IMR-90 (cell line): ENCODE measurements at regions not wholly inside any gene's neighbourhood (a gene's known extent, or its start where the extent isn't known, plus 50 kb on each side); places are given as distances from the start of the nearest gene placed in this dataset.

Experiments used
- ATAC-seq: fragments of 200-7000 bp; cut with Tn5 transposase; 2 replicates; pipeline ENCODE4 v1.9.1; 2020; ENCODE audit warnings: low read depth, mild to moderate bottlenecking, moderate library complexity
- BruUV-seq: library from RNA; stranded (reverse); fragments of 400-500 nt; replicated peaks from 2 replicates; lab custom pipeline; 2021; lab: Mats Ljungman, UMichigan
- CTCF ChIA-PET: fragments of 300-600 bp; formaldehyde crosslinking; extraction: SDS; loops from one replicate; lab custom pipeline; 2021; ENCODE audit warnings: antibody characterized with exemption; lab: Yijun Ruan, JAX
- POLR2A ChIA-PET: fragments of 300-600 bp; sonication (Branson Sonifier 250); formaldehyde crosslinking; loops from one replicate; lab custom pipeline; 2022; ENCODE audit warnings: antibody characterized with exemption; ENCODE audit not compliant: unreplicated experiment; lab: Charles Lee
- DNase-seq: peaks from one replicate; pipeline ENCODE4 v3.0.0; 2013
- H2AFZ ChIP-seq: replicated peaks from 2 replicates; pipeline ENCODE3; 2013; ENCODE audit warnings: low read length, mild to moderate bottlenecking; ENCODE audit not compliant: poor library complexity
- H2AK5ac ChIP-seq: 2 replicates; pipeline ENCODE4 v1.6.1; 2013; ENCODE audit warnings: low read depth, low read length, inconsistent platforms
- H2AK9ac ChIP-seq: replicated peaks from 2 replicates; pipeline ENCODE3; 2013; ENCODE audit warnings: mild to moderate bottlenecking, low read depth, low read length, moderate library complexity; ENCODE audit not compliant: poor library complexity
- H2BK120ac ChIP-seq: 2 replicates; pipeline ENCODE4 v1.6.1; 2013; ENCODE audit warnings: low read depth, low read length, inconsistent platforms
- H2BK15ac ChIP-seq: 3 replicates; pipeline ENCODE4 v1.6.1; 2013; ENCODE audit warnings: low read depth, low read length, inconsistent platforms
- H2BK20ac ChIP-seq: 2 replicates; pipeline ENCODE4 v1.6.1; 2013; ENCODE audit warnings: low read depth, mild to moderate bottlenecking, inconsistent platforms, low read length, moderate library complexity
- H2BK5ac ChIP-seq: 2 replicates; pipeline ENCODE4 v1.6.1; 2013; ENCODE audit warnings: mild to moderate bottlenecking, low read depth, low read length, inconsistent platforms; ENCODE audit not compliant: poor library complexity, severe bottlenecking
- H3K14ac ChIP-seq: replicated peaks from 2 replicates; pipeline ENCODE4 v1.6.1; 2013; ENCODE audit warnings: low read depth, low read length, inconsistent platforms
- H3K18ac ChIP-seq: 2 replicates; pipeline ENCODE4 v1.6.1; 2013; ENCODE audit warnings: low read depth, low read length, control low read depth
- H3K23ac ChIP-seq: 2 replicates; pipeline ENCODE4 v1.6.1; 2013; ENCODE audit warnings: low read depth, low read length, inconsistent platforms
- H3K27ac ChIP-seq: 2 replicates; pipeline ENCODE4 v1.5.1; 2013; ENCODE audit warnings: mild to moderate bottlenecking, control low read depth, low read length; ENCODE audit not compliant: insufficient read depth
- H3K27me3 ChIP-seq: 2 replicates; pipeline ENCODE4 v1.6.1; 2013; ENCODE audit warnings: low read length; ENCODE audit not compliant: control insufficient read depth, insufficient read depth
- H3K36me3 ChIP-seq: 2 replicates; pipeline ENCODE4 v1.6.1; 2013; ENCODE audit warnings: low read length, mixed read lengths; ENCODE audit not compliant: control insufficient read depth, insufficient read depth
- H3K4ac ChIP-seq: 2 replicates; pipeline ENCODE4 v1.6.1; 2013; ENCODE audit warnings: low read depth, low read length, inconsistent platforms
- H3K4me1 ChIP-seq: 2 replicates; pipeline ENCODE4 v1.6.1; 2013; ENCODE audit warnings: low read length, mixed read lengths; ENCODE audit not compliant: control insufficient read depth, insufficient read depth
- H3K4me2 ChIP-seq: 2 replicates; pipeline ENCODE4 v1.6.1; 2013; ENCODE audit warnings: low read depth, mild to moderate bottlenecking, control low read depth, low read length, moderate library complexity
- H3K4me3 ChIP-seq: 2 replicates; pipeline ENCODE4 v1.5.1; 2013; ENCODE audit warnings: low read depth, mild to moderate bottlenecking, control low read depth, low read length, moderate library complexity; ENCODE audit not compliant: insufficient read depth
- H3K56ac ChIP-seq: 2 replicates; pipeline ENCODE4 v1.6.1; 2013; ENCODE audit warnings: low read length, inconsistent platforms; ENCODE audit not compliant: insufficient read depth; ENCODE audit errors: extremely low read depth
- H3K79me1 ChIP-seq, 2 experiments: 2 replicates each; pipeline ENCODE4 v1.6.1; 2013; ENCODE audit warnings: low read length in 2 of 2, inconsistent platforms in 1 of 2, low read depth in 1 of 2
- H3K9ac ChIP-seq: 2 replicates; pipeline ENCODE4 v1.6.1; 2013; ENCODE audit warnings: low read depth, low read length, control low read depth
- H3K9me1 ChIP-seq: 2 replicates; pipeline ENCODE4 v1.6.1; 2013; ENCODE audit warnings: low read length, inconsistent platforms; ENCODE audit not compliant: insufficient read depth
- H3K9me3 ChIP-seq: 2 replicates; pipeline ENCODE4 v1.6.1; 2013; ENCODE audit warnings: low read length; ENCODE audit not compliant: control insufficient read depth, insufficient read depth
- H4K20me1 ChIP-seq: 2 replicates; pipeline ENCODE4 v1.6.1; 2013; ENCODE audit warnings: low read length, inconsistent platforms; ENCODE audit not compliant: insufficient read depth
- H4K5ac ChIP-seq: 2 replicates; pipeline ENCODE4 v1.6.1; 2013; ENCODE audit warnings: mild to moderate bottlenecking, low read depth, low read length, control low read depth
- H4K8ac ChIP-seq, 2 experiments: 2 replicates each; pipeline ENCODE4 v1.6.1; 2013; ENCODE audit warnings: low read depth in 2 of 2, low read length in 2 of 2, control low read depth in 1 of 2, inconsistent platforms in 1 of 2
- H4K91ac ChIP-seq: 2 replicates; pipeline ENCODE4 v1.6.1; 2013; ENCODE audit warnings: low read depth, low read length, inconsistent platforms; ENCODE audit not compliant: insufficient read depth
- BHLHE40 ChIP-seq: fragments of 150-350 bp; IDR thresholded peaks from 2 replicates; pipeline ENCODE4 v1.6.1; 2016; ENCODE audit warnings: mild to moderate bottlenecking, low read depth, low read length
- CEBPB ChIP-seq: IDR thresholded peaks from 2 replicates; pipeline ENCODE4 v1.6.1; 2012; ENCODE audit warnings: low read depth, low read length, improper control_type of control experiment
- CHD1 ChIP-seq: IDR thresholded peaks from 2 replicates; pipeline ENCODE4 v1.6.1; 2012; ENCODE audit warnings: low read depth, low read length, improper control_type of control experiment
- FOS ChIP-seq: fragments of 150-350 bp; IDR thresholded peaks from 2 replicates; pipeline ENCODE4 v1.6.1; 2016; ENCODE audit warnings: low read depth, low read length
- MAZ ChIP-seq: IDR thresholded peaks from 2 replicates; pipeline ENCODE4 v1.6.1; 2012; ENCODE audit warnings: low read depth, mild to moderate bottlenecking, low read length, improper control_type of control experiment, moderate library complexity, borderline replicate concordance
- MXI1 ChIP-seq: IDR thresholded peaks from 2 replicates; pipeline ENCODE4 v1.6.1; 2012; ENCODE audit warnings: low read depth, mild to moderate bottlenecking, low read length, moderate library complexity, borderline replicate concordance
- NFE2L2 ChIP-seq: fragments of 150-350 bp; IDR thresholded peaks from 2 replicates; pipeline ENCODE4 v1.6.1; 2016; ENCODE audit warnings: low read depth, mild to moderate bottlenecking, low read length
- POLR2A ChIP-seq: IDR thresholded peaks from 2 replicates; pipeline ENCODE4 v1.6.1; 2012; ENCODE audit warnings: mild to moderate bottlenecking, low read depth, low read length
- RAD21 ChIP-seq: IDR thresholded peaks from 2 replicates; pipeline ENCODE4 v1.6.1; 2012; ENCODE audit warnings: low read length, improper control_type of control experiment
- RCOR1 ChIP-seq: IDR thresholded peaks from 2 replicates; pipeline ENCODE4 v1.6.1; 2012; ENCODE audit warnings: mild to moderate bottlenecking, low read length, improper control_type of control experiment; ENCODE audit not compliant: insufficient replicate concordance
- WGBS, 2 experiments: methylation state at CpG; one replicate each; pipeline versions ENCODE4 v1.1.5 to v1.1.7; 2013; ENCODE audit warnings: missing lambda C conversion rate in 2 of 2; ENCODE audit not compliant: insufficient read length in 1 of 2; ENCODE audit errors: extremely low coverage in 2 of 2; 5-methylcytosine and 5-hydroxymethylcytosine counted together
- dilution Hi-C: fragments of 300-500 bp; cut with HindIII; formaldehyde crosslinking; loops from one replicate; pipeline ENCODE4 v1.14.3; 2018; ENCODE audit warnings: low sequenced_read_pairs; ENCODE audit not compliant: unreplicated experiment
- in situ Hi-C: fragments of 300-500 bp; cut with MboI; formaldehyde crosslinking; loops from 3 replicates; pipeline ENCODE4 v1.14.3; 2019; ENCODE audit warnings: low sequenced_read_pairs, inconsistent platforms, mixed read lengths
- intact Hi-C: fragments of 100-400 bp; cut with micrococcal nuclease; formaldehyde crosslinking; loops from 2 replicates; pipeline ENCODE4 v1.10.0; 2022
- TF ChIP-seq, protein P1 (sequence below): conservative IDR thresholded peaks from 2 replicates; pipeline ENCODE4 v1.5.1; 2012; ENCODE audit warnings: mild to moderate bottlenecking, low read depth, low read length, improper control_type of control experiment
- TF ChIP-seq, protein P2 (sequence below): fragments of 150-350 bp; IDR thresholded peaks from 2 replicates; pipeline ENCODE4 v1.6.1; 2016; ENCODE audit warnings: low read depth, mild to moderate bottlenecking, low read length, moderate library complexity, borderline replicate concordance

DNA sequence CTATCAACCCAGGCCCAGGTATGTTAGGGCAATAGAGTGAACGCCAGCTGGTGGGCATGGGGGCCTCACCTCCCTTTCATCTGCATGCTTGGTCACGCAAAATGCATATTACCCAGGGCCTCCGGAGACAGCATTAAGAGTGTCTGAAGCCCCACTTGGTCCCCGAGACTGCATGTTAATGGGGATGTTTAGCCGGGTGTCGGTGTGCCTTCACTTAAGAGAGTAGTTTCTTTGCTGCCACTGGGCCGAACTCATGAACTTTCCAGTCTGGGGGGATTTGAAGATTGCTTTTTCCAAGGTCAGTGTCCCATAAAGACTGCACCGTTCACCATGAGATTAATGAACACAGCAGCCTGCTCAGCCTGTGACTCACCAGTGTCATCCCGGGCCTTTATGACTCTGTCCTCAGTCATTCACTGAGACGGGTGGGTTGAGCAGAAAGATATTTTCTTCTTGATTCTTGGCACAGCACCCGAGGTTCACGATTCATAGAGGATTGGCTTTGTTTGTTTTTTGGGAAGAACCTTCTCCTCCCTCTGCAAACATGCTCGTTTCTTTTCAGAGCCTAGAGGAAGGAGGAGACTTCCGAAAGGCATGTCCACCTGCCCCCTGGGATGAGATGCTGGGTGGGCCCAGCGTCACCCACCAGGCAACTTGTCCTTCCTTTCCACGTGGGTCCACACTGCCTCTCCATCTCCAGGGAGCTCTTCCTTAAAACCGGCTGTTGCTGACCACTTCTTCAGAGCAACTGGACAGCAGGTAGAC lies 199.1 kb downstream of the GLI2 start:
- WGBS, 2 experiments, result 56% methylated on average over 2 of the region's 17 CpGs; no CpG with 5 or more reads in 1 of the 2 experiments
- Histone ChIP-seq H2BK5ac (peak overlapping the region; percentile 94), H2AK9ac (peak overlapping the region; percentile 88), H3K9me1 (peaks cover 55% of the 10 kb centered on the region), H3K9ac (peak overlapping the region; percentile 33; the same call in 1 of the 2 replicates), H4K8ac (peak overlapping the region; percentile 35 to 78), H3K4me2 (peak overlapping the region; percentile 68), H4K5ac (peak overlapping the region; percentile 26), H2AFZ (peak overlapping the region; percentile 45), H3K14ac (peak overlapping the region; percentile 75), H3K23ac (peak overlapping the region; percentile 96), H3K79me1 (peaks cover 25 to 91% of the 10 kb centered on the region in 2 experiments), H2BK15ac (peak overlapping the region; percentile 74; the same call in 2 of the 3 replicates), H3K27me3 (no peaks in the 10 kb centered on the region), H3K27ac (peak overlapping the region; percentile 89), H3K4me1 (peaks cover 71% of the 10 kb centered on the region), H2BK120ac (peak overlapping the region; percentile 93), H3K56ac (peak overlapping the region; percentile 46), H3K36me3 (peaks cover 10% of the 10 kb centered on the region), H3K4ac (peak overlapping the region; percentile 96), H3K4me3 (no peak overlapping the region), H3K18ac (peak overlapping the region; percentile 70), H2BK20ac (peak overlapping the region; percentile 93), H4K91ac (peak overlapping the region; percentile 97), H3K9me3 (peaks cover 2% of the 10 kb centered on the region; the same call in 1 of the 2 replicates), H4K20me1 (peaks cover 32% of the 10 kb centered on the region), H2AK5ac (peak overlapping the region; percentile 91)
- no TSS peak for BruUV-seq
- ChIA-PET POLR2A (no interaction called here), CTCF (no interaction called here)
- DNase-seq (peak; percentile 94), ATAC-seq (peak; percentile 56)
- dilution Hi-C loops (no loop called here), in situ Hi-C loops (no loop called here), intact Hi-C loops (loop anchor here (5.0 to 10.0 kb wide), 4 partner anchors 67 to 240 kb away; partner anchors contain the start of gene GLI2)
- TF ChIP-seq MXI1, result peak; percentile 62; the same call in 1 of the 2 replicates
- TF ChIP-seq CEBPB, result peak; percentile 28; the same call in 1 of the 2 replicates
- peak; percentile 29; the same call in 1 of the 2 replicates for TF ChIP-seq POLR2A
- TF ChIP-seq RAD21, result no peak; the same call in 1 of the 2 replicates
- TF ChIP-seq RCOR1, result peak; percentile 36
- TF ChIP-seq MAZ, result no peak; the same call in none of the 2 replicates
- TF ChIP-seq, protein P1, sequence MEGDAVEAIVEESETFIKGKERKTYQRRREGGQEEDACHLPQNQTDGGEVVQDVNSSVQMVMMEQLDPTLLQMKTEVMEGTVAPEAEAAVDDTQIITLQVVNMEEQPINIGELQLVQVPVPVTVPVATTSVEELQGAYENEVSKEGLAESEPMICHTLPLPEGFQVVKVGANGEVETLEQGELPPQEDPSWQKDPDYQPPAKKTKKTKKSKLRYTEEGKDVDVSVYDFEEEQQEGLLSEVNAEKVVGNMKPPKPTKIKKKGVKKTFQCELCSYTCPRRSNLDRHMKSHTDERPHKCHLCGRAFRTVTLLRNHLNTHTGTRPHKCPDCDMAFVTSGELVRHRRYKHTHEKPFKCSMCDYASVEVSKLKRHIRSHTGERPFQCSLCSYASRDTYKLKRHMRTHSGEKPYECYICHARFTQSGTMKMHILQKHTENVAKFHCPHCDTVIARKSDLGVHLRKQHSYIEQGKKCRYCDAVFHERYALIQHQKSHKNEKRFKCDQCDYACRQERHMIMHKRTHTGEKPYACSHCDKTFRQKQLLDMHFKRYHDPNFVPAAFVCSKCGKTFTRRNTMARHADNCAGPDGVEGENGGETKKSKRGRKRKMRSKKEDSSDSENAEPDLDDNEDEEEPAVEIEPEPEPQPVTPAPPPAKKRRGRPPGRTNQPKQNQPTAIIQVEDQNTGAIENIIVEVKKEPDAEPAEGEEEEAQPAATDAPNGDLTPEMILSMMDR, result no peak
- no peak for TF ChIP-seq NFE2L2
- peak; percentile 80 for TF ChIP-seq BHLHE40
- TF ChIP-seq CHD1, result 0 out of 2 replicates have a peak, but pooled peaks have one; percentile 64
- TF ChIP-seq, protein P2, sequence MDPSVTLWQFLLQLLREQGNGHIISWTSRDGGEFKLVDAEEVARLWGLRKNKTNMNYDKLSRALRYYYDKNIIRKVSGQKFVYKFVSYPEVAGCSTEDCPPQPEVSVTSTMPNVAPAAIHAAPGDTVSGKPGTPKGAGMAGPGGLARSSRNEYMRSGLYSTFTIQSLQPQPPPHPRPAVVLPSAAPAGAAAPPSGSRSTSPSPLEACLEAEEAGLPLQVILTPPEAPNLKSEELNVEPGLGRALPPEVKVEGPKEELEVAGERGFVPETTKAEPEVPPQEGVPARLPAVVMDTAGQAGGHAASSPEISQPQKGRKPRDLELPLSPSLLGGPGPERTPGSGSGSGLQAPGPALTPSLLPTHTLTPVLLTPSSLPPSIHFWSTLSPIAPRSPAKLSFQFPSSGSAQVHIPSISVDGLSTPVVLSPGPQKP, result no peak
- TF ChIP-seq FOS, result peak; percentile 98
